Skeletal muscle satellite cell (primary cell): ENCODE measurements at regions not wholly inside any gene's neighbourhood (a gene's known extent, or its start where the extent isn't known, plus 50 kb on each side); places are given as distances from the start of the nearest gene placed in this dataset.

ENCODE experiments used
- H3K27me3 ChIP-seq: 2 replicates; pipeline ENCODE4 v1.7.0; 2013; ENCODE audit warnings: low read length; ENCODE audit not compliant: control insufficient read depth, insufficient read depth
- H3K36me3 ChIP-seq: 2 replicates; pipeline ENCODE4 v1.7.0; 2013; ENCODE audit warnings: mild to moderate bottlenecking, control low read depth, low read length; ENCODE audit not compliant: insufficient read depth
- H3K4me1 ChIP-seq: 2 replicates; pipeline ENCODE4 v1.7.0; 2013; ENCODE audit warnings: low read length; ENCODE audit not compliant: control insufficient read depth, insufficient read depth
- H3K4me2 ChIP-seq: 2 replicates; pipeline ENCODE4 v1.7.0; 2013; ENCODE audit warnings: mild to moderate bottlenecking, low read length
- H3K4me3 ChIP-seq: 2 replicates; pipeline ENCODE4 v1.7.0; 2013; ENCODE audit warnings: low read length
- H3K9ac ChIP-seq: 2 replicates; pipeline ENCODE4 v1.7.0; 2013; ENCODE audit warnings: mild to moderate bottlenecking, low read depth, low read length, moderate library complexity
- H3K9me3 ChIP-seq: replicated peaks from 2 replicates; pipeline ENCODE4 v1.7.0; 2013; ENCODE audit warnings: mild to moderate bottlenecking, control low read depth, low read length

DNA sequence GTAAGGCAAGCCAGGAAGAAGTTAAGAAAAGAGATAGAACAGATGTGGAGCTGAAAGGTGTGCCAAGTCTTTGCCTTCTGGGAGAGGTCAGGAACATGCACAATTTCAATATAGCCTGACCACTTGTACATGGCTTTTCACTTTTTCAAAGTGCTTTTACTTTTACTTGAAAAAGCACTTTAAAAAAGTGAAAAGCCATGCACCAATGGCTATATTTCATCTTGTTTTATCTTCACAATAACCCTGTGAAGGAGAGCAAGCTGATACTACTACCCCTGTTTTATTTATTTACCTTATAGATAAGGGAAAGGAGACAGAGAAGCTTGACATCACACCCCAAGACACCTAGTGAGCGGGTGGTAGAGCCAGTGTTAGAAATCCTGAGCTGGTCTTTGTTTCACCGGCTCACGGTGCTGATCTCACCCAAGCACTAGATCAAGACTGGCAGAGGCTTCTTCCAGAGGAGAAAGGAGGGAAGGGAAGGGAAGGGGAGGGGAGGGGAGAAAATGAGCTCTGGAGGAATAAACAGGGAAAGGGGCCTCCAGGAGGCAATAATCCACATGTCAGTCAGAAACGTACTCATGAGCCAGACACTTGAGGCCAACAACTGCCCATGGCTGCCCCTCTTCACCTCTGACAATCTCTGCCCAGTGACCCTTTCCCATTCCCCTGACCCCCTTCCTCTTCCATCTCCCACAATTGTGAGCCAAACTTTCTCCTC is 455.4 kb downstream of the FOXO1 start:
- Histone ChIP-seq H3K4me2 (no peak overlapping the region), H3K27me3 (no peaks in the 10 kb centered on the region), H3K4me3 (no peak overlapping the region), H3K9ac (no peak overlapping the region), H3K9me3 (no peaks in the 10 kb centered on the region), H3K36me3 (no peaks in the 10 kb centered on the region), H3K4me1 (peaks cover 13% of the 10 kb centered on the region)

DNA sequence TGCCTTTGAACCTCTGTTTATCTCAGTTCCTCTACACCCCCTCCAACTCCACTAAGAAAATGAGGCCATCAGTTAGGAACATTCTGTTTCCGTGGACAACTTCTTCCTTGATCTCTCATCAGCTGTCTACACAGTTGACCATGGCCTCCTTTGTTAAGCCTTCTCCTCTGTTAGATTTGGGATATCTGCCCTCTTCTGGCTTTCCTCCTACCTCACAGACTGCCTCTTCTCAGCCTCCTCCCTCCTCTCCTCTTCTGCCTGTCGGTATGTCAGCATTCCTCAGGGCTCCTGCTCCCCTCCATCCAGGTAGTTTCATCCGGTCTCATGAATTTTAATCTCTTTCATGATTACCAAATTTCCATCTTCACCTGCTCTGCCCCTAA is 454.9 kb downstream of the FOXO1 start:
- Histone ChIP-seq H3K4me2 (no peak overlapping the region), H3K4me1 (peaks cover 7% of the 10 kb centered on the region), H3K9me3 (no peaks in the 10 kb centered on the region), H3K4me3 (no peak overlapping the region), H3K36me3 (no peaks in the 10 kb centered on the region), H3K9ac (no peak overlapping the region), H3K27me3 (no peaks in the 10 kb centered on the region)

DNA sequence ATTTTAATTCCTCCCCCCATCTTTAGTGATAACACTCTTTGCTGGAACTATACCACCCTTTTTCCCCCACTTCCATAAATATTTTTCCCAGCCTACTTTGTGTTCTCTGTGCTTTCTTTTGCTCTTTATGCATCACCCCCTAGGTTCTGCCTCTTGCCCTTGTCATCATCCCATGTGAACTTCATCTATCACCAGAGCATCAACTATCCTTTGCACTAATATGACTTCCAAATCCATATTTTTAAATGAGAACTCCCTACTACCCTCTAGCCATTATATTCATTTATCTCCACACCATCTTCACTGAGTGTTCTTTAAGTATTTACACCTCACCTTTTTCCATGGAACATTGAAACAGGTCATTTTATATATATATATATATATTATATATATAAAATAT is 452.7 kb downstream of the FOXO1 start:
- Histone ChIP-seq H3K4me1 (no peaks in the 10 kb centered on the region), H3K4me3 (no peak overlapping the region), H3K9ac (no peak overlapping the region), H3K9me3 (no peaks in the 10 kb centered on the region), H3K36me3 (no peaks in the 10 kb centered on the region), H3K27me3 (no peaks in the 10 kb centered on the region), H3K4me2 (no peak overlapping the region)

DNA sequence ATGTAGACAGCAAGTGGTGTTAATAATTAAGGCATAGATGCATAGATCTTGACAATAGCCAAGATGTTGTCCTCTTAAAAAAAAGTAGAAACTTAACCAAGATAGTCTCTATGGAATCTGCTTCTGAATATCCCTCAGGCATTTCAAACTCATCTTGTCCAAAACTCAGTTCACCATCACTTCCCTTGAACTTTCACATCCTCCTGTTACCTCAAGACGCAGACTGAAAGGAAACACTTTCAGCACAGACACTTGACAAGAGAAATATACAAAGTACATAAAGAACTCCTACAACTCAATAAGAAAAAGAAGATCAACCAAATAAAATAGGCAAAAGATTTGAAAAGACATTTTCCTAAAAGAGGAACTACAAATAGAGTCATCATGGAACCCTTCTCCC is 451.1 kb downstream of the FOXO1 start:
- Histone ChIP-seq H3K27me3 (no peaks in the 10 kb centered on the region), H3K4me1 (peaks cover 6% of the 10 kb centered on the region), H3K4me3 (no peak overlapping the region), H3K9ac (no peak overlapping the region), H3K9me3 (no peaks in the 10 kb centered on the region), H3K36me3 (no peaks in the 10 kb centered on the region), H3K4me2 (no peak overlapping the region)

DNA sequence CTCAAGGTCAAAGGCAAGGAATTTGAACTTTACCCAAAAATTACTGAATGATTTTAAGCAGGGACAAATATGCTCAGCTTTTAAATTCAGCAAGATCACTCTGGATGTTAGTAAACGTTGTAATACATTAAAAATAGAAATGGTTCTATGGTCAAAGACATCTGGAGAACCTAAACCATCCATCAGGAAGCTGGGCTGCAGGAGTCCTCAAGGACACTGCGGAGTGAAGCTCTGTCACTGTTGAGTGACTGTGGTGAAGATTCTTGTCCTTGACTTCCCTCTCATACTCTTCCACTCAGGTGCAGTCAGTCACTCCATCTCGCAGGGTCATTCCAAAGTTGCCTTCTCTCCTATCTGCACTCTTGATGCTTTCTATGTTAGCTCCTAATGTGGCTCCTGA is 450.7 kb downstream of the FOXO1 start:
- peaks cover 11% of the 10 kb centered on the region for H3K4me1 ChIP-seq
- H3K36me3 ChIP-seq: no peaks in the 10 kb centered on the region
- H3K27me3 ChIP-seq: no peaks in the 10 kb centered on the region
- no peak overlapping the region for H3K4me3 ChIP-seq
- H3K9ac ChIP-seq: no peak overlapping the region
- H3K9me3 ChIP-seq: no peaks in the 10 kb centered on the region
- no peak overlapping the region for H3K4me2 ChIP-seq

DNA sequence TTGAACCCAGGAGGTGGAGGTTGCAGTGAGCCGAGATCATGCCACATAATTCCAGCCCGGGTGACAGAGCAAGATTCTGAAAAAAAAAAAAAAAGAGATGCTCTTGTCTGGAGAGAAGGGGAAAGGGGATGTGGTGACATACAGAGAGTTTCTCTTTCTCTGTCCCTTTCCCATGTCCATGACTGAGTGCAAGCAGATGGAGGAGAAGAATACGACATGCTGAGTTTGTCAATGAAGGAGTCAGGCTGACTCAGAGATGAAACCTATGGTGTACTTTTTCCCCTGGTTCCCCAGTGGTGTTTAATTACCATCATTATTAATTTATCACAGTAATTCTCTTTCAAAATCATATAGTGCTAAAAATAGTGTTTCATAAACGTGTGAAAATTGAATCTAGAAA is 448.8 kb downstream of the FOXO1 start:
- Histone ChIP-seq H3K9me3 (no peaks in the 10 kb centered on the region), H3K4me3 (no peak overlapping the region), H3K36me3 (no peaks in the 10 kb centered on the region), H3K4me1 (peaks cover 29% of the 10 kb centered on the region), H3K9ac (no peak overlapping the region), H3K4me2 (no peak overlapping the region), H3K27me3 (no peaks in the 10 kb centered on the region)

DNA sequence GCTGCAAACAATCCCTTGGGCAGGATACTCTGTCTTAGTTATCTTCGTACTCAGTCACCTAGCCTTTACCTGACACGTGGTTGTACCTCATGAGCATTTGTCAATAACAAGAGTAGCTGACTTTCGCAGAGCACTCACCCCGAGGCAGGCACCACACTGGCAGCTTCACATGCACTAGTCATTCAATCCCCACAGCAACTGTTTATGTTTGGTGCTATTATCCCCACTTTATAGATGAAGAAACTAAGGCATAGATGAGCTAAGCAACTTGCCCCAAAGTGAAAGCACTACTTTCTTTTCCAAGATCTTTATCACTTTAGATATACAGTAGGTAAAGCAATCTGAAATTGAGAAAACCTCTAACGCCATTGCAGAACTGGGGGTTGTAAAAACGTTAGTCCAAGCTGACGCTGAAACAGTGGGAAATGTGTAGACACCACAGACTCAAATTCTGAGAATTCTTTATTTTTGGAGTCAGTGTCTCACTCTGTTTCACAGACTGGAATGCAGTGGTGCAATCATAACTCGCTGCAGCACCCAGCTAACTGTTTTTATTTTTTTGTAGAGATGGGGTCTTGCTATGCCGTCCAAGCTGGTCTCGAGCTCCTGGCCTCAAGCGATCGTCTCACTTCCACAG is 446.0 kb downstream of the FOXO1 start:
- H3K36me3 ChIP-seq: no peaks in the 10 kb centered on the region
- H3K4me2 ChIP-seq: no peak overlapping the region
- H3K27me3 ChIP-seq: no peaks in the 10 kb centered on the region
- H3K9me3 ChIP-seq: no peaks in the 10 kb centered on the region
- no peak overlapping the region for H3K4me3 ChIP-seq
- peaks cover 29% of the 10 kb centered on the region for H3K4me1 ChIP-seq
- peak overlapping the region; percentile 58 for H3K9ac ChIP-seq

DNA sequence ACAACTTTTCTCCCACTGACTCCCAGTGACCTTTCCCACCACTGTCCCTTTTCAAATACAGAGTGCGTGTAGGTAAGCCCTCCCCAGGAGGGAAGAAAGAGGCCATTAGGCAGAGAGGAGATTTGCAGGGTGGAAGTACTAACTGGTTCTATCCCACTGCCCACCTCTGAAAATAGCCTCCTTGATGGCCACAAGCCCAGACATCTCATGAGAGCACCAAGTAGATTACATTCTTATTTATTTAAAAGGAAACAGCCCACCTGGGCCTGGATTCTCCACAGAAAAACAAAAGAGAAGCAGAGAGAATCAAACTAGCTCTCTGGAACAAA is 445.3 kb downstream of the FOXO1 start:
- H3K36me3 ChIP-seq: no peaks in the 10 kb centered on the region
- peak overlapping the region; percentile 58 for H3K9ac ChIP-seq
- peaks cover 29% of the 10 kb centered on the region for H3K4me1 ChIP-seq
- no peaks in the 10 kb centered on the region for H3K27me3 ChIP-seq
- H3K9me3 ChIP-seq: no peaks in the 10 kb centered on the region
- peak overlapping the region; percentile 61 for H3K4me2 ChIP-seq
- no peak overlapping the region for H3K4me3 ChIP-seq

DNA sequence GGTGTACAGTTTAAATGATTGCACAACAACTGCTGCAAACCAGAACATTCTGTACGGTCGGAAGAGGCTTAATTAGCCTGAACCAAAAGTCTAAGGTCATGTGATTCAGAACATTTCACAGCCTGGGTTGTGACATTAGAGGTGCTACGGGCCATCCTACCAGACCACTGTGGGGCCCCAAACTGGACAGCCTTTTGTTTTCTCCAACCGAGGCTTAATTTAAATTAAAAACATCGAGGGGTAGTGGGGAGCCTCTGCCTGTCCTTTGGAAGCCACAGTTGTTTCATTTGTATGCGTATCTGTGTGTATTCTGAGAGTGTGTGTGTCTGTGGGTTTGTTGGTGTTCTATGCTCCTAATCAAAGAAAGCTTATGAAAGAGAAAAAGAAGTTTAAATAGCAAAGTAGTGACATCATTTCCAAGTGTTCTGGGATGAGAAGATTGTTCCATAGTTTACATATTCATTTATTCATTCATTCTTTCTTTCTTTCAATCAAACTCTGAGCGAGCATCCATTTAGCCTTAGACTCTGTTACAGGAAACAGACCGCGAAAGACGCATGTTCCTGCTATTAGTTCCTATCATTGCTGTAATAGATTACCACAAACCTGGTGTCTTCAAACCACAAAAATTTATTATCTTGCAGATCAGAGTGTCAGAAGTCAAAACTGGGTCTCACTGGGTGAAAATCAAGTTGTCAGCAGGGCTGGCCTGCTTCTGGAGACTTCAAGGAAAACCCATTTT is 444.8 kb downstream of the FOXO1 start:
- H3K27me3 ChIP-seq: no peaks in the 10 kb centered on the region
- H3K4me2 ChIP-seq: peak overlapping the region; percentile 61
- H3K36me3 ChIP-seq: no peaks in the 10 kb centered on the region
- no peaks in the 10 kb centered on the region for H3K9me3 ChIP-seq
- H3K9ac ChIP-seq: peak overlapping the region; percentile 58
- peaks cover 29% of the 10 kb centered on the region for H3K4me1 ChIP-seq
- H3K4me3 ChIP-seq: no peak overlapping the region

DNA sequence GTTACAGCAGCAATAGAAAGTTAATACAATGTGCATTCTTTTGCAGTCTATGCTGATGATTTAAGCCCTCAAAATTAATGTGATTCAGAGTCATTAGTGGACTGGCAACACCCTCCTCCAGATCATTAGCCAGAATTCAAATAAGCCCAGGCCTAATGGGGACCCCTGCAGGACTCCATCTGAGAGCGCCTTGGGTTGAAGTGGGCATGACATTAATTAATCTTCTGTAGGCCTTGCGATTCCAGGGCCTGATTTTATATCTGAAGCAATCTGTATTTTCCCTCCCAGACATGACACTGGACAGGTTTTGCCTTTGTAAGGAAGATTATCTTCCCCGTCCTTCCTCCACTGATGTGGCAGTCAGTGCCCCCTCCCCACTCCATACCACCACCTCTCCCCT is 442.9 kb downstream of the FOXO1 start:
- Histone ChIP-seq H3K27me3 (no peaks in the 10 kb centered on the region), H3K9me3 (no peaks in the 10 kb centered on the region), H3K36me3 (no peaks in the 10 kb centered on the region), H3K4me2 (no peak overlapping the region), H3K9ac (no peak overlapping the region), H3K4me3 (no peak overlapping the region), H3K4me1 (peaks cover 29% of the 10 kb centered on the region)

DNA sequence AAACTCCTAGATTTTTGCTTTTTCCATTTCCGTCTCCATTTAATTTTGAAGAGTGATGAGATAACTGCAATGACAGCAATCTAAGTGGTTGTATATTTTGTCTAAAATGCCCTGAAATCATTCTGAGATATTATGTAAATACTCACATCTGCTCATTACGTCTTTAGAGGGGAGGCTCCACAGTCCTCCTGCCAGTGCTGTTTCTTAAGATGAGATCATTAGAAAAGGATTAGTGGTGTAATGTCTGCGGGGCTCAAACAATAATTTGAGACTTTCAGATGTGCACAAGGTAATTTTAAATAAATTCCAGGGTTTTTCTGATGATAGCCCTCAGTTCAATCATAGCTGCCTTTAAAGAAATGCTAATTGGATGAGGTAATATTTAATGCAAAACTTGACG is 437.9 kb downstream of the FOXO1 start:
- Histone ChIP-seq H3K9me3 (no peaks in the 10 kb centered on the region), H3K27me3 (no peaks in the 10 kb centered on the region)

DNA sequence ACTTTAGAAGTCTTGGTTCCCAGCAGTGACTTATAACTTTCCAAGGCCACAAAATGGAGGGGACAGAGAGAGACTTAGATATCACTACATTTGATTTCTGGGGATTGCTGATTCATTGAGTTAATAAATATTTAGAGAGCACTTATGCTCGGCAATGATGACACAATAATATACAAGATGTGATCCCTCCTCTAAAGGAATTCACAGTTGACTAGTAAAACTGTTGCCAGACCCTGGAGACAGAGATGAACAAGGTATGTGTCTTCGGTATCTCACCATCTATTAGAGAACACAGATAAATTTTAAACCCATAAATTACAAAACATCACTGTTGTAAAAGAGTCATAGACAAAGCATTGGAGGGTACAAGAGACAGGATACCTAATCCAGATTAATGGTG is 437.5 kb downstream of the FOXO1 start:
- Histone ChIP-seq H3K36me3 (no peaks in the 10 kb centered on the region), H3K4me1 (peaks cover 28% of the 10 kb centered on the region), H3K4me3 (no peak overlapping the region), H3K9me3 (no peaks in the 10 kb centered on the region), H3K27me3 (no peaks in the 10 kb centered on the region), H3K9ac (no peak overlapping the region), H3K4me2 (no peak overlapping the region)

More for the DNA sequence above, 437.9 kb downstream of the FOXO1 start:
- Histone ChIP-seq H3K4me3 (no peak overlapping the region), H3K4me2 (no peak overlapping the region), H3K4me1 (peaks cover 23% of the 10 kb centered on the region), H3K36me3 (no peaks in the 10 kb centered on the region), H3K9ac (no peak overlapping the region)
